HepG2 (cell line): ENCODE measurements at regions not wholly inside any gene's neighbourhood (a gene's known extent, or its start where the extent isn't known, plus 50 kb on each side); places are given as distances from the start of the nearest gene placed in this dataset.

Experiments
- ATAC-seq: fragments of 200-7000 bp; cut with Tn5 transposase; 3 replicates; pipeline ENCODE4 v1.9.1; 2020; ENCODE audit warnings: mild to moderate bottlenecking, moderate library complexity
- BruUV-seq: library from RNA; stranded (reverse); fragments of 400-500 nt; replicated peaks from 2 replicates; lab custom pipeline; 2021; lab: Mats Ljungman, UMichigan
- CTCF ChIA-PET: fragments of 300-600 bp; formaldehyde crosslinking; extraction: SDS; loops from one replicate; lab custom pipeline; 2021; ENCODE audit warnings: low total read pairs, inconsistent platforms, low intra/inter-chr PET ratio; lab: Yijun Ruan, JAX
- POLR2A ChIA-PET: fragments of 350-600 bp; sonication (Branson Sonifier 250); formaldehyde crosslinking; loops from one replicate; lab custom pipeline; 2020; ENCODE audit warnings: antibody characterized with exemption, inconsistent platforms; lab: Yijun Ruan, JAX
- DNase-seq: peaks from one replicate; pipeline ENCODE4 v3.0.0-alpha.2; 2015; ENCODE audit warnings: low spot score
- FAIRE-seq: peaks from 3 replicates; lab custom pipeline; 2011; peaks lifted over from hg19 to GRCh38; lab: Jason Lieb, UNC
- H2AFZ ChIP-seq: one replicate; pipeline ENCODE4 v1.6.1; 2011; ENCODE audit warnings: low read length, inconsistent platforms
- H3K27ac ChIP-seq: fragments of 300-600 bp; 3 replicates; pipeline ENCODE4 v1.8.0; 2011; ENCODE audit warnings: mixed run types, mild to moderate bottlenecking, mixed read lengths, low read length, inconsistent platforms; ENCODE audit not compliant: insufficient read depth; ENCODE audit errors: extremely low read length
- H3K27me3 ChIP-seq, 2 experiments: fragments of 200-600 bp in 1 of 2; 2 replicates in 1 of 2; 3 replicates in 1 of 2; pipeline versions ENCODE4 v1.6.0 to v1.8.0; 2011; ENCODE audit warnings: low read length in 2 of 2, mild to moderate bottlenecking in 2 of 2, moderate library complexity in 2 of 2, inconsistent platforms in 1 of 2; ENCODE audit not compliant: insufficient read depth in 2 of 2, control insufficient read depth in 1 of 2
- H3K36me3 ChIP-seq, 2 experiments: fragments of 200-600 bp in 1 of 2; replicated peaks in 1 of 2; 2 replicates in 1 of 2; 3 replicates in 1 of 2; pipeline versions ENCODE4 v1.5.1 to v1.8.0; 2011; ENCODE audit warnings: low read length in 2 of 2, inconsistent platforms in 1 of 2; ENCODE audit not compliant: insufficient read depth in 2 of 2, control insufficient read depth in 1 of 2
- H3K4me1 ChIP-seq: 2 replicates; pipeline ENCODE4 v1.5.1; 2012; ENCODE audit warnings: low read length, inconsistent platforms; ENCODE audit not compliant: insufficient read depth
- H3K4me2 ChIP-seq: 2 replicates; pipeline ENCODE4 v1.6.0; 2011; ENCODE audit warnings: low read depth, low read length, inconsistent platforms
- H3K4me3 ChIP-seq, 3 experiments: fragments of 200-600 bp in 1 of 3; sonication (generic), shearing (Covaris generic) in 1 of 3; replicated peaks in 1 of 3; 2 replicates each; pipeline ENCODE4 v1.5.1; 2011 to 2016; ENCODE audit warnings: low read length in 3 of 3, inconsistent platforms in 2 of 3, low read depth in 2 of 3, mild to moderate bottlenecking in 2 of 3, control low read depth in 1 of 3, mixed read lengths in 1 of 3; ENCODE audit not compliant: insufficient read depth in 1 of 3
- H3K79me2 ChIP-seq: one replicate; pipeline ENCODE4 v1.6.1; 2011; ENCODE audit warnings: low read length, inconsistent platforms; ENCODE audit not compliant: insufficient read depth
- H3K9ac ChIP-seq: 2 replicates; pipeline ENCODE4 v1.6.0; 2011; ENCODE audit warnings: mild to moderate bottlenecking, low read depth, low read length, inconsistent platforms; ENCODE audit not compliant: insufficient read depth
- H3K9me3 ChIP-seq: 2 replicates; pipeline ENCODE4 v1.5.1; 2012; ENCODE audit warnings: mild to moderate bottlenecking, low read length
- H4K20me1 ChIP-seq: 2 replicates; pipeline ENCODE4 v1.6.0; 2011; ENCODE audit warnings: inconsistent platforms, mild to moderate bottlenecking, low read length, moderate library complexity; ENCODE audit not compliant: insufficient read depth
- AGO2 ChIP-seq: fragments of 200-400 bp; formaldehyde crosslinking; optimal IDR thresholded peaks from 2 replicates; pipeline ENCODE3; 2017; ENCODE audit warnings: mild to moderate bottlenecking, low read depth, low read length, moderate library complexity
- DRAP1 ChIP-seq: IDR thresholded peaks from 2 replicates; pipeline ENCODE4 v1.6.1; 2016; ENCODE audit warnings: missing genetic modification reagents, missing compliant biosample characterization
- KDM4B ChIP-seq: sonication (generic); formaldehyde crosslinking; IDR thresholded peaks from 2 replicates; pipeline ENCODE4 v1.4.0; 2020; ENCODE audit warnings: missing genetic modification reagents
- STAT6 ChIP-seq: sonication (generic); formaldehyde crosslinking; IDR thresholded peaks from 2 replicates; pipeline ENCODE4 v1.4.0; 2020; ENCODE audit warnings: missing genetic modification reagents, mild to moderate bottlenecking, borderline replicate concordance
- TERF1 ChIP-seq: sonication (generic); formaldehyde crosslinking; IDR thresholded peaks from 2 replicates; pipeline ENCODE4 v1.8.0; 2022; ENCODE audit warnings: mild to moderate bottlenecking, missing genetic modification reagents, moderate library complexity
- ZNF280B ChIP-seq: sonication (generic); formaldehyde crosslinking; IDR thresholded peaks from 2 replicates; pipeline ENCODE4 v1.5.0; 2020; ENCODE audit warnings: missing genetic modification reagents, mild to moderate bottlenecking, borderline replicate concordance
- ZNF597 ChIP-seq: sonication (generic); formaldehyde crosslinking; IDR thresholded peaks from 2 replicates; pipeline ENCODE4 v1.5.0; 2020; ENCODE audit warnings: missing genetic modification reagents
- ZNF614 ChIP-seq: IDR thresholded peaks from 2 replicates; pipeline ENCODE4 v1.6.1; 2018; ENCODE audit warnings: missing biosample characterization, missing genetic modification reagents, inconsistent platforms, borderline replicate concordance
- ZNF703 ChIP-seq: sonication (generic); formaldehyde crosslinking; IDR thresholded peaks from 2 replicates; pipeline ENCODE4 v1.5.1; 2020; ENCODE audit warnings: missing genetic modification reagents, mild to moderate bottlenecking, moderate library complexity, borderline replicate concordance
- ZNF782 ChIP-seq: sonication (generic); formaldehyde crosslinking; IDR thresholded peaks from 2 replicates; pipeline ENCODE4 v1.4.0; 2020; ENCODE audit warnings: missing genetic modification reagents, mild to moderate bottlenecking, borderline replicate concordance
- WGBS: methylation state at CpG from one replicate; pipeline ENCODE4 v1.1.6; 2017; ENCODE audit warnings: low lambda C conversion rate; 5-methylcytosine and 5-hydroxymethylcytosine counted together
- in situ Hi-C: cut with HindIII; loops from 2 replicates; pipeline ENCODE4 v1.10.0; 2017; ENCODE audit warnings: low pct_unique_long_range_greater_than_20kb; ENCODE audit not compliant: extremely low pct_ligation_motif_present
- intact Hi-C: fragments of 100-400 bp; cut with micrococcal nuclease; formaldehyde crosslinking; loops from one replicate; pipeline ENCODE4 v1.10.0; 2022; ENCODE audit not compliant: unreplicated experiment

- Histone ChIP-seq H3K27ac (no peak overlapping the region), H4K20me1 (no peaks in the 10 kb centered on the region), H3K4me3 (no peak overlapping the region), H3K9me3 (0 out of 2 replicates have a peak, but pooled peaks cover 2% of the 10 kb centered on the region), H3K27me3 (no peaks in the 10 kb centered on the region), H3K4me1 (no peaks in the 10 kb centered on the region), H3K9ac (no peak overlapping the region), H3K79me2 (no peaks in the 10 kb centered on the region), H2AFZ (no peak overlapping the region), H3K4me2 (no peak overlapping the region), H3K36me3 (no peaks in the 10 kb centered on the region)
- DNase-seq (no peak), FAIRE-seq (no peak), ATAC-seq (no peak)
- in situ Hi-C loops: no loop called here
- ChIA-PET CTCF (no interaction called here), POLR2A (no interaction called here)
- 6% methylated on average over 3 of the region's 3 CpGs for WGBS
- TF ChIP-seq ZNF703: no peak
- TF ChIP-seq ZNF614 (CRISPR knock-in tag): no peak
- BruUV-seq: no TSS peak
- intact Hi-C loops: no loop called here
Observed at GRCh38 chr1:239930686-239931262, 160.9 kb upstream of the FMN2 start.

GRCh38 chr1:239931341-239931740, 160.3 kb upstream of the FMN2 start:
- no peak overlapping the region for H3K4me2 ChIP-seq
- ChIA-PET POLR2A (no interaction called here), CTCF (no interaction called here)
- BruUV-seq: no TSS peak
- no peaks in the 10 kb centered on the region for H3K79me2 ChIP-seq
- H3K4me1 ChIP-seq: no peaks in the 10 kb centered on the region
- no peak overlapping the region for H3K9ac ChIP-seq
- no peak overlapping the region for H3K27ac ChIP-seq
- no peaks in the 10 kb centered on the region for H3K27me3 ChIP-seq
- no peak overlapping the region for H2AFZ ChIP-seq
- H3K4me3 ChIP-seq: no peak overlapping the region
- ATAC-seq: no peak
- no peaks in the 10 kb centered on the region for H3K9me3 ChIP-seq
- in situ Hi-C loops (no loop called here), intact Hi-C loops (no loop called here)
- no peak for FAIRE-seq
- no peak for DNase-seq
- no peaks in the 10 kb centered on the region for H3K36me3 ChIP-seq
- WGBS: 61% methylated on average over 6 of the region's 6 CpGs
- no peaks in the 10 kb centered on the region for H4K20me1 ChIP-seq
- no peak for TF ChIP-seq TERF1
- TF ChIP-seq DRAP1 (CRISPR knock-in tag): no peak
- TF ChIP-seq ZNF280B (CRISPR knock-in tag): no peak
- no peak for TF ChIP-seq ZNF597 (CRISPR knock-in tag)
- no peak for TF ChIP-seq KDM4B
- no peak for TF ChIP-seq ZNF782 (CRISPR knock-in tag)
- no peak for TF ChIP-seq STAT6 (CRISPR knock-in tag)
- no peak for TF ChIP-seq AGO2
